Heart left ventricle (tissue), 16 donors: ENCODE measurements at regions not wholly inside any gene's neighbourhood (a gene's known extent, or its start where the extent isn't known, plus 50 kb on each side); places are given as distances from the start of the nearest gene placed in this dataset.

Experiments
- ATAC-seq, 4 donors: fragments of 200-7000 bp; cut with Tn5 transposase; one replicate each; pipeline ENCODE4 v1.9.1; 2020 to 2022; ENCODE audit warnings: moderate library complexity in 4 of 4, mild to moderate bottlenecking in 3 of 4, moderate number of reproducible peaks in 1 of 4
- DNase-seq, 5 donors: peaks; one replicate each; pipeline ENCODE4 v3.0.0-alpha.2; 2020
- H3K27ac ChIP-seq, 12 donors: fragments of 200-600 bp; sonication (generic) in 4 of 12; one replicate each; pipeline versions ENCODE4 v1.5.0 to v1.8.0; 2016 to 2022; ENCODE audit warnings: mild to moderate bottlenecking in 2 of 12
- H3K27me3 ChIP-seq, 9 donors: fragments of 200-600 bp; sonication (generic) in 2 of 9; one replicate each; pipeline versions ENCODE4 v1.5.1 to v1.8.0; 2016 to 2022; ENCODE audit warnings: mild to moderate bottlenecking in 3 of 9
- H3K36me3 ChIP-seq, 9 donors: fragments of 200-600 bp; sonication (generic) in 2 of 9; one replicate each; pipeline versions ENCODE4 v1.5.0 to v1.8.0; 2018 to 2022; ENCODE audit warnings: mild to moderate bottlenecking in 2 of 9
- H3K4me1 ChIP-seq, 12 donors: fragments of 200-600 bp; sonication (generic) in 4 of 12; one replicate each; pipeline versions ENCODE4 v1.5.0 to v1.8.0; 2016 to 2022; ENCODE audit warnings: mild to moderate bottlenecking in 3 of 12
- H3K4me3 ChIP-seq, 12 donors: fragments of 200-600 bp; sonication (generic) in 4 of 12; one replicate each; pipeline versions ENCODE4 v1.5.0 to v1.8.0; 2017 to 2022; ENCODE audit warnings: mild to moderate bottlenecking in 9 of 12, moderate library complexity in 4 of 12
- H3K9me3 ChIP-seq, 12 donors: fragments of 200-600 bp; sonication (generic) in 4 of 12; one replicate each; pipeline versions ENCODE4 v1.5.0 to v1.8.0; 2016 to 2022; ENCODE audit warnings: mild to moderate bottlenecking in 1 of 12
- POLR2A ChIP-seq, 2 donors: fragments of 450-650 bp; IDR thresholded peaks; one replicate each; pipeline ENCODE4 v1.6.1; 2017; ENCODE audit warnings: antibody characterized with exemption in 2 of 2, mild to moderate bottlenecking in 2 of 2, moderate library complexity in 2 of 2
- WGBS, 4 donors: extraction: QIAGEN DNeasy Blood & Tissue Kit in 2 of 4; methylation state at CpG; one replicate each; pipeline versions ENCODE4 v1.1.5 to v1.1.7; 2013 to 2018; 5-methylcytosine and 5-hydroxymethylcytosine counted together
- intact Hi-C, 10 donors: fragments of 100-400 bp; cut with DNase I; formaldehyde crosslinking; loops; one replicate each; pipeline versions ENCODE4 v1.11.1 to v1.14.2; 2022
- TF ChIP-seq, protein P1 (sequence below), 12 donors: fragments of 200-600 bp; sonication (generic) in 4 of 12; IDR thresholded peaks; one replicate each; pipeline versions ENCODE4 v1.5.0 to v1.8.0; 2018 to 2022; ENCODE audit warnings: antibody characterized with exemption in 12 of 12, mild to moderate bottlenecking in 5 of 12
- donor health status: ischemic (EF 13 %, LVEDD 7.1; RV severe dilation, severe dysfunction).
- donor health status: healthy with polysubstance abuse.
- donor health status: DM: no; HTN: yes; CAD: no.
- donor health status: DM: no; HTN: no; CAD: no.
- donor health status: ischemic (EF 25% LVEDD 6.9; RV normal size, moderate dysfunction).
- donor health status: ischemic (EF 25% LVEDD 5.7; RV mildly dilated, moderate dysfunction).
- donor health status: healthy.
- donor health status: DM: yes; HTN: yes; CAD: no.
- donor health status: ischemic (EF 35%, LVEDD 5.7; RV mildly dilated, moderate dysfunction).
- donor health status: nonischemic (EF 11% LVEDD 7.7; RV severe dilation, severe dysfunction).
- donor health status: DM: yes; HTN: yes; CAD: no.
- donor health status: PGD.
- donor health status: ischemic (EF 29% LVEDD 5.4; RV normal size, mild dysfunction).
- donor health status: nonischemic (EF 23%, LVEDD 6.1; RV moderate dilation, normal function).

DNA sequence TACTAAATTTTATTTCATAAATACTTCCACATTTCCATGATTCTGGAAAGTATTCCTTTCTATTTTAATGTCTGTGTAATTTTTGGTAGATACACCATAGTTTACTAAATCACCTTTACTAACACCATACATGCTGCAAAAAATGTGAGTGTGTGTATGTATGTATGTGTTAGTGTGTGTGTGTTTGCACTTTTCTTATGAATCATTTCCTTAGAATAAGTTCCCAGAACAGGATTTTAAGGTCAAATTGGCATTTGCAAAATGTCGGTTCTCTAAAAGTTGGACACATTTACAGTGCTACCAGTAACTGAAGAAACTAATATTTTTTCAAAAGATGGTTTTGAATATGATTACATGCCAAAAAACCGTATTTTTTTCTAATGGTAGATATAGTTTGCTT, 137.1 kb downstream of the CYB561 start:
- no peak for DNase-seq

DNA sequence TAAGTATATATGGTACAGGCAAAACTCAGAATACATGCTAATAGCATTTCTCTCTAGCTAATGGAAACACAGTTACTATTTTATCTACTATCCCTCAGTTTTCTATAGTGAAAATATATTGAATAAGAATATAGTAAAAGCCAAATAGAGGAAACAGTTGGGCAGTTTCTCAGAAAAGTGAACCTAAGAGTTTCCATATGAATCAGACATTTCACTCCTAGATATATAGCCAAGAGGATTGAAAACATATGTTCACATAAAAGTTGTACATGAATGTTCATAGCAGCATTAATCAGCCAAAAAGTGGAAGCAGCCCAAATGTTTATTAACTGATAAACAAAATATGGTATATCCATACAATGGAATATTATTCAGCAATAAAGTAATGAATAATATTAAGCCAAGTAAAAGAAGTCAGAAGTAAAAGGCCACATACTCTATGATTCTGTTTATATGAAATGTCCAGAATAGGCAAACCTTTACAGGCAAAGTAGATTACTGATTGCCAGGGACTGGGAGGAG, 134.6 kb downstream of the CYB561 start:
- H3K27ac ChIP-seq, result no peak overlapping the region
- H3K27me3 ChIP-seq, result peaks cover 0 to 6% (median 0%) of the 10 kb centered on the region in 9 donors
- peaks cover 0 to 13% (median 0%) of the 10 kb centered on the region in 12 donors for H3K4me1 ChIP-seq
- peaks cover 0 to 12% (median 0%) of the 10 kb centered on the region in 12 donors for H3K9me3 ChIP-seq
- H3K4me3 ChIP-seq, result no peak overlapping the region
- DNase-seq (no peak), ATAC-seq (no peak)
- H3K36me3 ChIP-seq, result peaks cover 0 to 19% (median 7%) of the 10 kb centered on the region in 9 donors
- no peak for TF ChIP-seq POLR2A (IDR thresholded peaks at IDR 0.05)
- TF ChIP-seq, protein P1, sequence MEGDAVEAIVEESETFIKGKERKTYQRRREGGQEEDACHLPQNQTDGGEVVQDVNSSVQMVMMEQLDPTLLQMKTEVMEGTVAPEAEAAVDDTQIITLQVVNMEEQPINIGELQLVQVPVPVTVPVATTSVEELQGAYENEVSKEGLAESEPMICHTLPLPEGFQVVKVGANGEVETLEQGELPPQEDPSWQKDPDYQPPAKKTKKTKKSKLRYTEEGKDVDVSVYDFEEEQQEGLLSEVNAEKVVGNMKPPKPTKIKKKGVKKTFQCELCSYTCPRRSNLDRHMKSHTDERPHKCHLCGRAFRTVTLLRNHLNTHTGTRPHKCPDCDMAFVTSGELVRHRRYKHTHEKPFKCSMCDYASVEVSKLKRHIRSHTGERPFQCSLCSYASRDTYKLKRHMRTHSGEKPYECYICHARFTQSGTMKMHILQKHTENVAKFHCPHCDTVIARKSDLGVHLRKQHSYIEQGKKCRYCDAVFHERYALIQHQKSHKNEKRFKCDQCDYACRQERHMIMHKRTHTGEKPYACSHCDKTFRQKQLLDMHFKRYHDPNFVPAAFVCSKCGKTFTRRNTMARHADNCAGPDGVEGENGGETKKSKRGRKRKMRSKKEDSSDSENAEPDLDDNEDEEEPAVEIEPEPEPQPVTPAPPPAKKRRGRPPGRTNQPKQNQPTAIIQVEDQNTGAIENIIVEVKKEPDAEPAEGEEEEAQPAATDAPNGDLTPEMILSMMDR (IDR thresholded peaks at IDR 0.05), result no peak
- intact Hi-C loops, result no loop called here

More for the DNA sequence above, 137.1 kb downstream of the CYB561 start:
- Histone ChIP-seq H3K4me1 (peaks cover 0 to 9% (median 0%) of the 10 kb centered on the region in 12 donors), H3K27ac (no peak overlapping the region), H3K4me3 (no peak overlapping the region), H3K9me3 (peaks cover 0 to 12% (median 0%) of the 10 kb centered on the region in 12 donors), H3K36me3 (no peaks in the 10 kb centered on the region), H3K27me3 (peaks cover 0 to 6% (median 0%) of the 10 kb centered on the region in 9 donors)
- ATAC-seq, result no peak
- WGBS, 4 donors, result 46 to 68% (median 62%) methylated on average over 2 of the region's 2 CpGs
- no peak for TF ChIP-seq POLR2A (IDR thresholded peaks at IDR 0.05)
- TF ChIP-seq, protein P1 (IDR thresholded peaks at IDR 0.05), result no peak
- intact Hi-C loops, result no loop called here

DNA sequence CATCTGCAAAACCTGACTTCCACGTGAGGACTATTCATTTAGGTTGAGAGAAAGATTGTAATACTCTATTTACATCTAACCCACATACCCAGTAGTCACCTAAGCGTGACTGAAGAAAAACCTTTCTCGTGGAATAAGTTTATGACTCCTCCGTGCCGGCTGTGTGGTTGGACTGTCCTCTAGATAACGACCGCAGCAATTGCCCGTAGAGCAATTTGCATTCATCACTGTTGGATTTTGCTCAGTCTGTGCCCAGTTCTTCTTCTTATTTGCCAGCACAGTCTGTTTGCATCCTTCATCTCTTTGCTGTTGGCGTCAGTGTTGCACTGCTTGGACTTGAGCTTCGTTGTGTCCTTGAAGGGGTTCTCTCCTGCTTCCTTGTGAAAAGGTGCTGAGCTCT, 131.3 kb downstream of the CYB561 start:
- intact Hi-C loops, result no loop called here
- Histone ChIP-seq H3K4me3 (no peak overlapping the region), H3K36me3 (peaks cover 0 to 31% (median 15%) of the 10 kb centered on the region in 9 donors), H3K27me3 (peaks cover 0 to 6% (median 0%) of the 10 kb centered on the region in 9 donors), H3K4me1 (peaks cover 0 to 14% (median 0%) of the 10 kb centered on the region in 12 donors), H3K9me3 (peaks cover 0 to 12% (median 0%) of the 10 kb centered on the region in 12 donors), H3K27ac (no peak overlapping the region)
- 96 to 98% (median 97%) methylated on average over 10 of the region's 10 CpGs for WGBS, 4 donors
- ATAC-seq (no peak), DNase-seq (no peak)
- TF ChIP-seq, protein P1 (IDR thresholded peaks at IDR 0.05), result no peak
- no peak for TF ChIP-seq POLR2A (IDR thresholded peaks at IDR 0.05)

DNA sequence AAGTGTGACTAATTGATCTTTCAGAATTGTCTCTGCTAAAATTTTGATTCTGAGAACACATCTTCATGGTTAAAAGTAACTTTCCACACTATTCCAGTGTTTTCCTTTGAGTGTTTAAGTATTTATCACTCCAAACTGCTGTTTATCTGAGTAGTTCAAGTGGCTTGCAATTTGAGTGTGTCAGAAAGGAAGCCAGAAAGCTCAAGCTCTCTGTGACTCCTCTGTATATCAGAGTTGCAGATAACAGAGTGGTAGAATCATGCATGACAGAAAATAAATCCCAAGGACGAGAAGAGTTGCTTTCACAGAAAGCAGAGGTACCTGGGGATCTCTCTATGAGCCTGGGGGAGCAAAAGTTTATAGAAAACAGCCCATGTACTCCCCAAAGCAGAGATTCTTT, 130.0 kb downstream of the CYB561 start:
- intact Hi-C loops, result no loop called here
- peaks cover 0 to 4% (median 0%) of the 10 kb centered on the region in 12 donors for H3K9me3 ChIP-seq
- peaks cover 0 to 6% (median 0%) of the 10 kb centered on the region in 9 donors for H3K27me3 ChIP-seq
- H3K27ac ChIP-seq, result no peak overlapping the region
- no peak for DNase-seq
- 25 to 48% (median 42%) methylated on average over 1 of the region's 1 CpG for WGBS, 4 donors
- TF ChIP-seq, protein P1 (IDR thresholded peaks at IDR 0.05), result no peak
- no peak for TF ChIP-seq POLR2A (IDR thresholded peaks at IDR 0.05)
- H3K4me1 ChIP-seq, result peaks cover 0 to 14% (median 0%) of the 10 kb centered on the region in 12 donors
- peaks cover 0 to 44% (median 15%) of the 10 kb centered on the region in 9 donors for H3K36me3 ChIP-seq
- ATAC-seq, result peak in 2 of 4 donors; percentile 42 to 70
- H3K4me3 ChIP-seq, result no peak overlapping the region
